OCI-LY1 (cell line): ENCODE measurements at regions not wholly inside any gene's neighbourhood (a gene's known extent, or its start where the extent isn't known, plus 50 kb on each side); places are given as distances from the start of the nearest gene placed in this dataset.

ENCODE experiments used
- EZH2 ChIP-seq: fragments of 200-600 bp; sonication (generic), shearing (Covaris generic); IDR thresholded peaks from 2 replicates; pipeline ENCODE4 v1.8.0; 2017; ENCODE audit warnings: borderline replicate concordance, mixed run types, mild to moderate bottlenecking, antibody characterized with exemption, low read length, moderate library complexity, mixed read lengths
- TF ChIP-seq, protein P1 (sequence below): fragments of 200-600 bp; sonication (generic), shearing (Covaris generic); IDR thresholded peaks from 2 replicates; pipeline ENCODE4 v1.5.1; 2017; ENCODE audit warnings: mild to moderate bottlenecking, antibody characterized with exemption, low read length, moderate library complexity, mixed read lengths

DNA sequence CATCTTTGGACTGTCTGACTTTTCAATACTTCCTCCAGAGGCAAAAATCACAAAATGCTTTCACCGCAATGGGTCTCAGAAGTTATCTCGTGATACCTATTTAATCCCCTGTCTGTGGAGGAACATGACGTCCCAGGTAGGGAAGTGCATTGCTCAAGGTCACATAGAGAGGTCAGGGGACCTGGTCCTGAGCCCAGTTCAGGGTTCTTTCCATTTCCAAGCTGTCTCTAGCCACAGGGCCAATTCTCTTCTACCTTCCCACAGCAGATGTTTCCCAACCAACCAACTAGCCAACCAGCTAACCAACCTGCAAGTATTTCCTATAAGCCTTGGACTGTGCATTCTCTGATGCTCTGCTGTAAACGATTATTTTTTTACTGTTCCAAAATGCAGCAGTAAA is 122.2 kb upstream of the DLG1 start:
- TF ChIP-seq, protein P1, sequence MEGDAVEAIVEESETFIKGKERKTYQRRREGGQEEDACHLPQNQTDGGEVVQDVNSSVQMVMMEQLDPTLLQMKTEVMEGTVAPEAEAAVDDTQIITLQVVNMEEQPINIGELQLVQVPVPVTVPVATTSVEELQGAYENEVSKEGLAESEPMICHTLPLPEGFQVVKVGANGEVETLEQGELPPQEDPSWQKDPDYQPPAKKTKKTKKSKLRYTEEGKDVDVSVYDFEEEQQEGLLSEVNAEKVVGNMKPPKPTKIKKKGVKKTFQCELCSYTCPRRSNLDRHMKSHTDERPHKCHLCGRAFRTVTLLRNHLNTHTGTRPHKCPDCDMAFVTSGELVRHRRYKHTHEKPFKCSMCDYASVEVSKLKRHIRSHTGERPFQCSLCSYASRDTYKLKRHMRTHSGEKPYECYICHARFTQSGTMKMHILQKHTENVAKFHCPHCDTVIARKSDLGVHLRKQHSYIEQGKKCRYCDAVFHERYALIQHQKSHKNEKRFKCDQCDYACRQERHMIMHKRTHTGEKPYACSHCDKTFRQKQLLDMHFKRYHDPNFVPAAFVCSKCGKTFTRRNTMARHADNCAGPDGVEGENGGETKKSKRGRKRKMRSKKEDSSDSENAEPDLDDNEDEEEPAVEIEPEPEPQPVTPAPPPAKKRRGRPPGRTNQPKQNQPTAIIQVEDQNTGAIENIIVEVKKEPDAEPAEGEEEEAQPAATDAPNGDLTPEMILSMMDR = no peak
- TF ChIP-seq EZH2 = no peak
